ENCODE measurements at regions not wholly inside any gene's neighbourhood (a gene's known extent, or its start where the extent isn't known, plus 50 kb on each side); places are given as distances from the start of the nearest gene placed in this dataset.

- TF ChIP-seq FOXP2 (optimal IDR thresholded peaks at IDR 0.05; ENCODE audit: borderline replicate concordance, extremely low read depth, extremely low read length, insufficient read depth) = no peak
- TF ChIP-seq SIN3A (IDR thresholded peaks at IDR 0.05; ENCODE audit: borderline replicate concordance, insufficient read depth, low read length) = no peak
- TF ChIP-seq TAF1 (IDR thresholded peaks at IDR 0.05; ENCODE audit: borderline replicate concordance, insufficient read depth, low read length) = no peak
- TF ChIP-seq REST (IDR thresholded peaks at IDR 0.05; ENCODE audit: insufficient read depth in 1 of 2, low read depth in 2 of 2, low read length in 2 of 2) = no peak
- no peak for TF ChIP-seq POLR2AphosphoS5 (IDR thresholded peaks at IDR 0.05; ENCODE audit: low read depth, low read length)
Measured at GRCh38 chr5:56698463-56699381, 116.6 kb upstream of the MAP3K1 start.

DNA sequence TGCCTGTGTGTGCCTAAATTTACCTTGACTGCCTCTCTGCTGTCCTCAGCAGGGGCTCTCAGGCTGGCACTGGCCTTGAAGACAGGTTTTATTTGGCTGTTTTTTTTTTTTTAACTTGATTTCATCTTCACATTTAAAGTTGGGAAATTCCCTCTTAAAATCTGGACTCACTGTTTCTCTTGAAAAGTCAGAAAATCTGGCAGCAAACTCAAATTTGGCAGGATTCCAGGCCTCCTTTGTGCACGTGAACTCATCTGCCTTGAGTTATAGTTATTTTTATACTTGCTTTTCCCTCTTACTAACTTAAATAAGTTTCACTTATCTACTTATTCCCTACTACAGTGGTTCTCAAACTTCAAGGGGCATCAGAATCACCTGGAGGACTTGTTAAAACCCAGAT is 118.4 kb upstream of the MAP3K1 start:
- TF ChIP-seq SIN3A (IDR thresholded peaks at IDR 0.05; ENCODE audit: borderline replicate concordance, insufficient read depth, low read length) = no peak
- no peak for TF ChIP-seq POLR2AphosphoS5 (IDR thresholded peaks at IDR 0.05; ENCODE audit: low read depth, low read length)
- no peak for TF ChIP-seq FOXP2 (optimal IDR thresholded peaks at IDR 0.05; ENCODE audit: borderline replicate concordance, extremely low read depth, extremely low read length, insufficient read depth)
- TF ChIP-seq TAF1 (IDR thresholded peaks at IDR 0.05; ENCODE audit: borderline replicate concordance, insufficient read depth, low read length) = no peak
- no peak for TF ChIP-seq REST (IDR thresholded peaks at IDR 0.05; ENCODE audit: insufficient read depth in 1 of 2, low read depth in 2 of 2, low read length in 2 of 2)

GRCh38 chr5:56693220-56693579 is 122.1 kb upstream of the MAP3K1 start:
- no peak for TF ChIP-seq SIN3A (IDR thresholded peaks at IDR 0.05; ENCODE audit: borderline replicate concordance, insufficient read depth, low read length)
- TF ChIP-seq POLR2AphosphoS5 (IDR thresholded peaks at IDR 0.05; ENCODE audit: low read depth, low read length) = no peak
- TF ChIP-seq FOXP2 (optimal IDR thresholded peaks at IDR 0.05; ENCODE audit: borderline replicate concordance, extremely low read depth, extremely low read length, insufficient read depth) = no peak
- TF ChIP-seq REST (IDR thresholded peaks at IDR 0.05; ENCODE audit: insufficient read depth in 1 of 2, low read depth in 2 of 2, low read length in 2 of 2) = no peak

DNA sequence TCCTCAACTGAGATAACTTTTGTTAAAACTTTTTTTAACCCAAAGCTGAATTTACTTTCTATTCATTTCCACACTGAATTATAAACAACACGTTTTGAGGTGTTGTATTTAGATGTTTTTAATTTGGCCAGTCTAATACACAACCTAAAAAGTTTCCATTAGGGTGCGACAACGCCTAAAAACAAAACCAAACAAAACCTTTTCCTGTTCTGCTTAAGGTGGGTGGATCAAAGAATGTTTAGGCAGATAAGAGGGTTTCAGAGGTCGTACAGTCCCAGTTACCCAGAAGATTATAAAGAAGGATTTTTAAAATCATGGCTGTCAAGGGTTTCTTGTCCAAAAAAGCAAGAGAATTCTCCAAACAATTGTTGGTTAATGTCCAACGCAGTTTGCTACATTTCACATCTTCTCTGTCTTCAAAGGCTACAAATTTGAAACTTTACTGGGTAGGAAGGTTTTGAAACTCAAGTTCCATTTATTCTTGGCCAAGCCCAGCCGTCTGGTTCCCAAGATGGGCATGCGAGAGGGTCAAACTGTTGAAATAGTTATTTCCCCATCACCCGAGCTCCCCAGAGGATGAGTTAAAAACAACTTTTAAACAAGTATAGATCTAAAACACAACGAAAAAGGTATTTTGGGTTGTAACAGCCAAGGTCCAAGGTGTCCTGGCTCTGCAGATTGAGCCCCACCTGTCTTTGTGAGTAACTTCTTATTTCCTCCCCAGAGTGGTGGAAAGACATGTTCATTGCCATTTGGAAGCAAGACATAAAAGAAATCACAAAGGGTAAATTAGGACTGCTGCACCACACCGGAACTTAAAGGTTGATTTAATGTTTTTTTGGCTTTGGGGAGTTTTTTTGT is 122.8 kb upstream of the MAP3K1 start:
- TF ChIP-seq REST (IDR thresholded peaks at IDR 0.05; ENCODE audit: insufficient read depth in 1 of 2, low read depth in 2 of 2, low read length in 2 of 2) (no peak), POLR2AphosphoS5 (IDR thresholded peaks at IDR 0.05; ENCODE audit: low read depth, low read length) (no peak), TAF1 (IDR thresholded peaks at IDR 0.05; ENCODE audit: borderline replicate concordance, insufficient read depth, low read length) (no peak), FOXP2 (optimal IDR thresholded peaks at IDR 0.05; ENCODE audit: borderline replicate concordance, extremely low read depth, extremely low read length, insufficient read depth) (no peak)

All from PFSK-1 (cell line).